ENCODE measurements at regions not wholly inside any gene's neighbourhood (a gene's known extent, or its start where the extent isn't known, plus 50 kb on each side); places are given as distances from the start of the nearest gene placed in this dataset.

DNA sequence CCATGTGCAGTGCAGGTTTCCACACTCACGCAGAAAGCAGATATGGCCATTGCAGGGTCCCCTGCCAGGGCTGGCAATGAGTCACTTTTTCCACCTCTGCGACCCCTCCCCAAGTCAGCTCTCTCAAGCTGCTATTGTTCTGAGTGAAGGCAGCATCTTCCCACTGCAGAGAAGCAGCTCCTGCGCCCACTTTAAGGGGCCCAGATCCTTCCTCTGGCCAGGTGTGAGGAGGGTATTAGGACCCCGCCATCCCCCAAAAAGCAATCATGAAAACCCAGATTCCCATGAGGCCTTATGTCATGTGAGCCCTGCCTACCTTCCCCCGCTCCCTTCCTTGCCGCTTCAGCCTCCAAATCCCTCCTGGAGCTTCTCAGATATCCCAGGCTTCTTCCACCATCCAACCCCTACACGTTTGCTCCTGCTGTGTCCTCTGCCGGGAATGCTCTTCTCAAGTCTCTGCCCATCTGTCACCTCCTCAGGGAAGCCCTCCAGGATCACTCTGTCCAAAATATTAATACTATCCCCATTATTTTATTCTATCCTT, 220.3 kb downstream of the NFATC2 start:
- TF ChIP-seq ZFP3 (CRISPR knock-in tag; IDR thresholded peaks at IDR 0.05) (no peak), CSDC2 (CRISPR knock-in tag; IDR thresholded peaks at IDR 0.05) (no peak), TCF4 (CRISPR knock-in tag; IDR thresholded peaks at IDR 0.05; ENCODE audit: borderline replicate concordance) (no peak)

All from SK-N-SH treated with all-trans-retinoic acid at 6 μM for 48 hours (cell line).